ENCODE measurements at regions not wholly inside any gene's neighbourhood (a gene's known extent, or its start where the extent isn't known, plus 50 kb on each side); places are given as distances from the start of the nearest gene placed in this dataset.

DNA sequence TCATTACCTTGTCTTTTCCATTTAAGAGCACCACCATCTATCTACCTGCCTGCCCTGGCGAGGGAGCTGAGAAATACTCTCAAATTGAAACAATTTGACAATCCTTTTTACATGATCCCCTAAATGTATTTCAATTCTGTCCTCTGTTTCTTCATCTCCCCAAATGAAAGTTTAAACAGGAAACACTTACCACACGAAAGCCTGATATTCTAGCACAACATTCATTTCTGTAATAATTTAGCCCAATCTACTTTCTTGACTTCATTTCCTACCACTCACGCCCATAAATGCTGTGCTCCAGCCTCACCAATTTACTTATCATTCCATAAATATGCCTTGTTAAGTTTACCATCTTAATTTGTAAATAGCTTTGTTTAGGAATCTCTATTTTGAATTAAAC, 89.8 kb upstream of the MS4A8 start:
- H3K27ac ChIP-seq (ENCODE audit: low read depth in 2 of 2, low read length in 1 of 2): no peak overlapping the region
- POLR2A ChIA-PET: no interaction called here
- no peak for DNase-seq
- no peaks in the 10 kb centered on the region for H3K36me3 ChIP-seq (replicated peaks in 1 of 2; ENCODE audit: control insufficient read depth in 1 of 2, insufficient read depth in 2 of 2, low read length in 1 of 2)
- H2AFZ ChIP-seq (ENCODE audit: low read depth): no peak overlapping the region
- TF ChIP-seq SMC3 (IDR thresholded peaks at IDR 0.05; ENCODE audit: low read depth, low read length) (no peak), TCF12 (IDR thresholded peaks at IDR 0.05) (no peak), MAX (IDR thresholded peaks at IDR 0.05; ENCODE audit: low read depth) (no peak), CHD2 (IDR thresholded peaks at IDR 0.05; ENCODE audit: low read length, partially characterized antibody) (no peak), ELF1 (IDR thresholded peaks at IDR 0.05) (no peak), FOXM1 (IDR thresholded peaks at IDR 0.05; ENCODE audit: low read depth) (no peak), FOSL2 (IDR thresholded peaks at IDR 0.05; ENCODE audit: borderline replicate concordance, low read depth) (no peak), FOXJ3 (CRISPR knock-in tag; IDR thresholded peaks at IDR 0.05) (no peak), USF1 (IDR thresholded peaks at IDR 0.05; ENCODE audit: borderline replicate concordance, low read depth) (no peak), EP300 (IDR thresholded peaks at IDR 0.05; ENCODE audit: borderline replicate concordance in 1 of 2, low read depth in 1 of 2, low read length in 1 of 2) (no peak), GATA2 (CRISPR knock-in tag; IDR thresholded peaks at IDR 0.05) (no peak), NFIC (IDR thresholded peaks at IDR 0.05; ENCODE audit: borderline replicate concordance) (no peak), POLR2AphosphoS5 (IDR thresholded peaks at IDR 0.05; ENCODE audit: low read depth, low read length) (no peak), USF2 (IDR thresholded peaks at IDR 0.05; ENCODE audit: borderline replicate concordance, low read depth, low read length) (no peak), MEF2A (IDR thresholded peaks at IDR 0.05; ENCODE audit: borderline replicate concordance, low read depth) (no peak), RCOR1 (IDR thresholded peaks at IDR 0.05; ENCODE audit: low read length) (no peak)
- TF ChIP-seq, protein P1, sequence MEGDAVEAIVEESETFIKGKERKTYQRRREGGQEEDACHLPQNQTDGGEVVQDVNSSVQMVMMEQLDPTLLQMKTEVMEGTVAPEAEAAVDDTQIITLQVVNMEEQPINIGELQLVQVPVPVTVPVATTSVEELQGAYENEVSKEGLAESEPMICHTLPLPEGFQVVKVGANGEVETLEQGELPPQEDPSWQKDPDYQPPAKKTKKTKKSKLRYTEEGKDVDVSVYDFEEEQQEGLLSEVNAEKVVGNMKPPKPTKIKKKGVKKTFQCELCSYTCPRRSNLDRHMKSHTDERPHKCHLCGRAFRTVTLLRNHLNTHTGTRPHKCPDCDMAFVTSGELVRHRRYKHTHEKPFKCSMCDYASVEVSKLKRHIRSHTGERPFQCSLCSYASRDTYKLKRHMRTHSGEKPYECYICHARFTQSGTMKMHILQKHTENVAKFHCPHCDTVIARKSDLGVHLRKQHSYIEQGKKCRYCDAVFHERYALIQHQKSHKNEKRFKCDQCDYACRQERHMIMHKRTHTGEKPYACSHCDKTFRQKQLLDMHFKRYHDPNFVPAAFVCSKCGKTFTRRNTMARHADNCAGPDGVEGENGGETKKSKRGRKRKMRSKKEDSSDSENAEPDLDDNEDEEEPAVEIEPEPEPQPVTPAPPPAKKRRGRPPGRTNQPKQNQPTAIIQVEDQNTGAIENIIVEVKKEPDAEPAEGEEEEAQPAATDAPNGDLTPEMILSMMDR (IDR thresholded peaks at IDR 0.05): no peak
- no peak overlapping the region for H3K4me3 ChIP-seq (ENCODE audit: low read depth in 2 of 2, low read length in 1 of 2)
- no peak overlapping the region for H3K9ac ChIP-seq
- peaks cover 6% of the 10 kb centered on the region; the same call in 1 of the 2 replicates for H3K27me3 ChIP-seq (ENCODE audit: insufficient read depth)
- H3F3A ChIP-seq (replicated peaks; ENCODE audit: insufficient read depth): no peaks in the 10 kb centered on the region
- no peak overlapping the region for H3K4me2 ChIP-seq
- CTCF ChIA-PET: interaction anchor here (1.2 to 1.3 kb wide), 2 partner anchors 9 to 10 kb away, joined by 3 to 6 read pairs; no protein-coding TSS in a partner anchor
- H3K9me3 ChIP-seq: no peaks in the 10 kb centered on the region
- 0% methylated on average over 3 of the region's 3 CpGs for WGBS (ENCODE audit: low lambda C conversion rate)
- no peaks in the 10 kb centered on the region for H4K20me1 ChIP-seq (ENCODE audit: insufficient read depth)
- no peaks in the 10 kb centered on the region for H3K4me1 ChIP-seq (ENCODE audit: control insufficient read depth in 1 of 2, insufficient read depth in 2 of 2, low read depth in 1 of 2, low read length in 1 of 2)
- no peaks in the 10 kb centered on the region for H3K79me2 ChIP-seq (ENCODE audit: insufficient read depth)
- H3K9me2 ChIP-seq: no peaks in the 10 kb centered on the region

Data from SK-N-SH (cell line).